GM19463 (cell line): ENCODE measurements at regions not wholly inside any gene's neighbourhood (a gene's known extent, or its start where the extent isn't known, plus 50 kb on each side); places are given as distances from the start of the nearest gene placed in this dataset.

Experiments
- ATAC-seq: cut with Tn5 transposase; IDR thresholded peaks from one replicate; pipeline ENCODE4 v1.9.1; 2021; ENCODE audit warnings: mild to moderate bottlenecking, moderate library complexity; ENCODE audit not compliant: unreplicated experiment

- no peak for ATAC-seq
These were observed 172.7 kb upstream of the LRFN2 start for GRCh38 chr6:40759838-40760237.

GRCh38 chr6:40759264-40759663 lies 172.1 kb upstream of the LRFN2 start:
- ATAC-seq = no peak

GRCh38 chr6:40755749-40756452 lies 168.7 kb upstream of the LRFN2 start:
- ATAC-seq = no peak

- ATAC-seq = no peak
These were observed 168.0 kb upstream of the LRFN2 start for GRCh38 chr6:40755046-40755681.

GRCh38 chr6:40754461-40755045 lies 167.4 kb upstream of the LRFN2 start:
- ATAC-seq = no peak

- no peak for ATAC-seq
These were observed 166.7 kb upstream of the LRFN2 start for GRCh38 chr6:40753675-40754448.

GRCh38 chr6:40753048-40753447 lies 165.9 kb upstream of the LRFN2 start:
- no peak for ATAC-seq

- ATAC-seq = no peak
These were observed 157.7 kb upstream of the LRFN2 start for GRCh38 chr6:40744835-40745234.

GRCh38 chr6:40743690-40744446 lies 156.7 kb upstream of the LRFN2 start:
- ATAC-seq = no peak

GRCh38 chr6:40743226-40743625 lies 156.1 kb upstream of the LRFN2 start:
- no peak for ATAC-seq

- ATAC-seq = no peak
These were observed 153.4 kb upstream of the LRFN2 start for GRCh38 chr6:40740518-40740917.

GRCh38 chr6:40738551-40739193 lies 151.5 kb upstream of the LRFN2 start:
- no peak for ATAC-seq

GRCh38 chr6:40735521-40735920 lies 148.4 kb upstream of the LRFN2 start:
- no peak for ATAC-seq

- ATAC-seq = no peak
These were observed 148.0 kb upstream of the LRFN2 start for GRCh38 chr6:40735121-40735520.

- no peak for ATAC-seq
These were observed 147.4 kb upstream of the LRFN2 start for GRCh38 chr6:40734607-40735006.

- ATAC-seq = no peak
These were observed 146.7 kb upstream of the LRFN2 start for GRCh38 chr6:40733770-40734396.

- no peak for ATAC-seq
These were observed 146.1 kb upstream of the LRFN2 start for GRCh38 chr6:40733290-40733689.

- ATAC-seq = no peak
These were observed 145.7 kb upstream of the LRFN2 start for GRCh38 chr6:40732878-40733277.

- ATAC-seq = no peak
These were observed 141.5 kb upstream of the LRFN2 start for GRCh38 chr6:40728643-40729042.

- ATAC-seq = no peak
These were observed 140.1 kb upstream of the LRFN2 start for GRCh38 chr6:40727271-40727670.
